ENCODE measurements at regions not wholly inside any gene's neighbourhood (a gene's known extent, or its start where the extent isn't known, plus 50 kb on each side); places are given as distances from the start of the nearest gene placed in this dataset.

DNA sequence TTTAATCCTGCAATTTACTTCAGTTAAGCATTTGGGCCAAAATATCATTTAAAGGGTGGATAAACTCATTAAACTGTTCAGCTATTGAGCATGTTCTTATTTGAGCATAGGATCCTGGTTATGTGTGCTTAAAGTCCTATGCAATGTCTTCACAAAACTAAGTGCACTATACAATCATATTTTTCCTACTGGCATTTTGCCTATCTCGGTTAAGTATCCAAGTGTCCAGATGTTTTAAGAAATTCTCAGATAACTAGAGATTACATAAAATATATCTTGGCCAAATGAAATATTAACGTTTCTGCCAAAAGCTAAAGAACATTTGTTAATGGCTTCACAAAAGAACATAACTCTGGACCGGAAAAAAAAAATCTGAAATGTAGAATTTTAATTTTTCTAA, 250.8 kb upstream of the LRFN5 start:
- H3K27me3 ChIP-seq (ENCODE audit: insufficient read depth, low read depth, low read length) = no peaks in the 10 kb centered on the region
- TF ChIP-seq RAD21 (conservative IDR thresholded peaks at IDR 0.05) = no peak
- TF ChIP-seq, protein P1, sequence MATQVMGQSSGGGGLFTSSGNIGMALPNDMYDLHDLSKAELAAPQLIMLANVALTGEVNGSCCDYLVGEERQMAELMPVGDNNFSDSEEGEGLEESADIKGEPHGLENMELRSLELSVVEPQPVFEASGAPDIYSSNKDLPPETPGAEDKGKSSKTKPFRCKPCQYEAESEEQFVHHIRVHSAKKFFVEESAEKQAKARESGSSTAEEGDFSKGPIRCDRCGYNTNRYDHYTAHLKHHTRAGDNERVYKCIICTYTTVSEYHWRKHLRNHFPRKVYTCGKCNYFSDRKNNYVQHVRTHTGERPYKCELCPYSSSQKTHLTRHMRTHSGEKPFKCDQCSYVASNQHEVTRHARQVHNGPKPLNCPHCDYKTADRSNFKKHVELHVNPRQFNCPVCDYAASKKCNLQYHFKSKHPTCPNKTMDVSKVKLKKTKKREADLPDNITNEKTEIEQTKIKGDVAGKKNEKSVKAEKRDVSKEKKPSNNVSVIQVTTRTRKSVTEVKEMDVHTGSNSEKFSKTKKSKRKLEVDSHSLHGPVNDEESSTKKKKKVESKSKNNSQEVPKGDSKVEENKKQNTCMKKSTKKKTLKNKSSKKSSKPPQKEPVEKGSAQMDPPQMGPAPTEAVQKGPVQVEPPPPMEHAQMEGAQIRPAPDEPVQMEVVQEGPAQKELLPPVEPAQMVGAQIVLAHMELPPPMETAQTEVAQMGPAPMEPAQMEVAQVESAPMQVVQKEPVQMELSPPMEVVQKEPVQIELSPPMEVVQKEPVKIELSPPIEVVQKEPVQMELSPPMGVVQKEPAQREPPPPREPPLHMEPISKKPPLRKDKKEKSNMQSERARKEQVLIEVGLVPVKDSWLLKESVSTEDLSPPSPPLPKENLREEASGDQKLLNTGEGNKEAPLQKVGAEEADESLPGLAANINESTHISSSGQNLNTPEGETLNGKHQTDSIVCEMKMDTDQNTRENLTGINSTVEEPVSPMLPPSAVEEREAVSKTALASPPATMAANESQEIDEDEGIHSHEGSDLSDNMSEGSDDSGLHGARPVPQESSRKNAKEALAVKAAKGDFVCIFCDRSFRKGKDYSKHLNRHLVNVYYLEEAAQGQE (IDR thresholded peaks at IDR 0.05; ENCODE audit: borderline replicate concordance) = no peak
- no peak for TF ChIP-seq POLR2AphosphoS5 (IDR thresholded peaks at IDR 0.05)
- no peak for TF ChIP-seq EP300 (conservative IDR thresholded peaks at IDR 0.05; ENCODE audit: poor library complexity, severe bottlenecking)
- no peak overlapping the region for H3K4me2 ChIP-seq (ENCODE audit: low read length)
- no peak overlapping the region for H3K4me3 ChIP-seq (ENCODE audit: low read length)
- no peak overlapping the region for H3K27ac ChIP-seq (ENCODE audit: low read length)
- no peaks in the 10 kb centered on the region for H3K9me3 ChIP-seq (ENCODE audit: low read length)
- no peaks in the 10 kb centered on the region for H3K36me3 ChIP-seq (ENCODE audit: insufficient read depth, low read length)
- H3F3A ChIP-seq (ENCODE audit: insufficient read depth, low read length, poor library complexity, severe bottlenecking) = no peaks in the 10 kb centered on the region
- H3K79me2 ChIP-seq (replicated peaks; ENCODE audit: insufficient read depth, low read length) = no peaks in the 10 kb centered on the region
- H2AFZ ChIP-seq (ENCODE audit: low read depth, low read length) = no peak overlapping the region
- H3K9me2 ChIP-seq (ENCODE audit: insufficient read depth, low read length) = no peaks in the 10 kb centered on the region
- H3K9ac ChIP-seq (ENCODE audit: low read length) = no peak overlapping the region
- H4K20me1 ChIP-seq (ENCODE audit: insufficient read depth) = no peaks in the 10 kb centered on the region

DNA sequence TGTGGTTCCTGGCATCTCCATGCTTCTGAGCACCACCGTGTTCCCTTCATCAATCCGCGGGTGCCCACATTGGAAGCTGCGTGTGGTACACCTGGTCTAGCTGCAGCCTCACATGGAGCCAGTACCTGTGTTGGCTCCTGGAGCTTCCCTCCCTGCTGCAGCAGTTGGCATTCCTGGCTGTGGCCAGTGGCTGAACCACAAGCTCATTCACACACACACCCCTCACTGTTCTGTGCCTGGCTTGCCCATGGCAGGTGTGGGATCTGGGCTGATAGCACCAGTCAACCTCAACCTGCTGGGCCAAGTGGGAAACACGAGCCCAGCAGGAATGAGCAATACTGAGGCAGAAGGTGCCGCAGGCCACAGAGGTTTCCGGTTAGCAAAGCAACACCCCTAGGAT, 256.2 kb upstream of the LRFN5 start:
- H3K9me2 ChIP-seq (ENCODE audit: insufficient read depth, low read length) = no peaks in the 10 kb centered on the region
- no peaks in the 10 kb centered on the region for H3K27me3 ChIP-seq (ENCODE audit: insufficient read depth, low read depth, low read length)
- H2AFZ ChIP-seq (ENCODE audit: low read depth, low read length) = no peak overlapping the region
- H3K9me3 ChIP-seq (ENCODE audit: low read length) = no peaks in the 10 kb centered on the region
- TF ChIP-seq EP300 (conservative IDR thresholded peaks at IDR 0.05; ENCODE audit: poor library complexity, severe bottlenecking) (no peak), TAF1 (IDR thresholded peaks at IDR 0.05; ENCODE audit: low read depth) (no peak), POLR2AphosphoS5 (IDR thresholded peaks at IDR 0.05) (no peak), RAD21 (conservative IDR thresholded peaks at IDR 0.05) (no peak), MXI1 (conservative IDR thresholded peaks at IDR 0.05; ENCODE audit: poor library complexity, severe bottlenecking) (no peak), EZH2 (IDR thresholded peaks at IDR 0.05; ENCODE audit: borderline replicate concordance, insufficient read depth, low read length, poor library complexity, severe bottlenecking) (no peak), SMC3 (conservative IDR thresholded peaks at IDR 0.05; ENCODE audit: poor library complexity) (no peak)
- TF ChIP-seq, protein P2, sequence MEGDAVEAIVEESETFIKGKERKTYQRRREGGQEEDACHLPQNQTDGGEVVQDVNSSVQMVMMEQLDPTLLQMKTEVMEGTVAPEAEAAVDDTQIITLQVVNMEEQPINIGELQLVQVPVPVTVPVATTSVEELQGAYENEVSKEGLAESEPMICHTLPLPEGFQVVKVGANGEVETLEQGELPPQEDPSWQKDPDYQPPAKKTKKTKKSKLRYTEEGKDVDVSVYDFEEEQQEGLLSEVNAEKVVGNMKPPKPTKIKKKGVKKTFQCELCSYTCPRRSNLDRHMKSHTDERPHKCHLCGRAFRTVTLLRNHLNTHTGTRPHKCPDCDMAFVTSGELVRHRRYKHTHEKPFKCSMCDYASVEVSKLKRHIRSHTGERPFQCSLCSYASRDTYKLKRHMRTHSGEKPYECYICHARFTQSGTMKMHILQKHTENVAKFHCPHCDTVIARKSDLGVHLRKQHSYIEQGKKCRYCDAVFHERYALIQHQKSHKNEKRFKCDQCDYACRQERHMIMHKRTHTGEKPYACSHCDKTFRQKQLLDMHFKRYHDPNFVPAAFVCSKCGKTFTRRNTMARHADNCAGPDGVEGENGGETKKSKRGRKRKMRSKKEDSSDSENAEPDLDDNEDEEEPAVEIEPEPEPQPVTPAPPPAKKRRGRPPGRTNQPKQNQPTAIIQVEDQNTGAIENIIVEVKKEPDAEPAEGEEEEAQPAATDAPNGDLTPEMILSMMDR (IDR thresholded peaks at IDR 0.05; ENCODE audit: poor library complexity, severe bottlenecking) = no peak
- TF ChIP-seq, protein P1 (IDR thresholded peaks at IDR 0.05; ENCODE audit: borderline replicate concordance) = no peak
- no peaks in the 10 kb centered on the region for H3K36me3 ChIP-seq (ENCODE audit: insufficient read depth, low read length)
- no peak overlapping the region for H3K9ac ChIP-seq (ENCODE audit: low read length)
- no peaks in the 10 kb centered on the region for H3F3A ChIP-seq (ENCODE audit: insufficient read depth, low read length, poor library complexity, severe bottlenecking)
- no peak overlapping the region for H3K4me3 ChIP-seq (ENCODE audit: low read length)
- H4K20me1 ChIP-seq (ENCODE audit: insufficient read depth) = no peaks in the 10 kb centered on the region
- no peaks in the 10 kb centered on the region for H3K79me2 ChIP-seq (replicated peaks; ENCODE audit: insufficient read depth, low read length)
- H3K4me2 ChIP-seq (ENCODE audit: low read length) = no peak overlapping the region
- H3K27ac ChIP-seq (ENCODE audit: low read length) = no peak overlapping the region

All from neural cell (in vitro differentiated cells).